Pulmonary artery endothelial cell (primary cell): ENCODE measurements at regions not wholly inside any gene's neighbourhood (a gene's known extent, or its start where the extent isn't known, plus 50 kb on each side); places are given as distances from the start of the nearest gene placed in this dataset.
"Not testable (repeated sequence)": the region's sequence is repeated elsewhere in the genome, so short reads cannot be mapped to it uniquely, and the experiment has no call there.

ENCODE experiments used
- DNase-seq: peaks from one replicate; pipeline ENCODE4 v3.0.0-alpha.2; 2011; ENCODE audit warnings: low read depth, low spot score

GRCh38 chr6:6748001-6748400 is 159.5 kb downstream of the LY86 start:
- DNase-seq = no peak

GRCh38 chr6:6749702-6750491 is 161.4 kb downstream of the LY86 start:
- no peak for DNase-seq

- DNase-seq = no peak
These were observed 162.2 kb downstream of the LY86 start for GRCh38 chr6:6750594-6751265.

GRCh38 chr6:6751266-6751596 is 162.7 kb downstream of the LY86 start:
- no peak for DNase-seq

GRCh38 chr6:6751619-6752023 is 163.1 kb downstream of the LY86 start:
- DNase-seq = no peak

GRCh38 chr6:6752129-6752528 is 163.6 kb downstream of the LY86 start:
- DNase-seq = no peak

GRCh38 chr6:6753301-6753700 is 164.8 kb downstream of the LY86 start:
- no peak for DNase-seq

- no peak for DNase-seq
These were observed 168.0 kb downstream of the LY86 start for GRCh38 chr6:6756526-6756925.

GRCh38 chr6:6758546-6758914 is 170.0 kb downstream of the LY86 start:
- DNase-seq = no peak

- peak; percentile 36 for DNase-seq
These were observed 170.6 kb downstream of the LY86 start for GRCh38 chr6:6758915-6759654.

- no peak for DNase-seq
These were observed 171.5 kb downstream of the LY86 start for GRCh38 chr6:6760002-6760401.

- DNase-seq = not testable (repeated sequence)
These were observed 174.0 kb downstream of the LY86 start for GRCh38 chr6:6762566-6762965.

- DNase-seq = no peak
These were observed 176.4 kb downstream of the LY86 start for GRCh38 chr6:6764764-6765434.

GRCh38 chr6:6766230-6766905 is 177.8 kb downstream of the LY86 start:
- no peak for DNase-seq

GRCh38 chr6:6769466-6769865 is 180.9 kb downstream of the LY86 start:
- DNase-seq = no peak

- DNase-seq = no peak
These were observed 182.9 kb downstream of the LY86 start for GRCh38 chr6:6771224-6771945.

GRCh38 chr6:6771964-6772363 is 183.4 kb downstream of the LY86 start:
- DNase-seq = no peak

- no peak for DNase-seq
These were observed 184.2 kb downstream of the LY86 start for GRCh38 chr6:6772751-6773150.

- no peak for DNase-seq
These were observed 186.6 kb downstream of the LY86 start for GRCh38 chr6:6775074-6775473.

GRCh38 chr6:6780231-6780630 is 191.7 kb downstream of the LY86 start:
- DNase-seq = no peak
